CD4-positive, CD25-positive, alpha-beta regulatory T cell (primary cell): ENCODE measurements at regions not wholly inside any gene's neighbourhood (a gene's known extent, or its start where the extent isn't known, plus 50 kb on each side); places are given as distances from the start of the nearest gene placed in this dataset.
"Not testable (repeated sequence)": the region's sequence is repeated elsewhere in the genome, so short reads cannot be mapped to it uniquely, and the experiment has no call there.

Experiments used
- ATAC-seq, 2 donors: fragments of 150-1000 bp; cut with Tn5 transposase; one replicate each; pipeline ENCODE4 v1.10.0; 2021; ENCODE audit warnings: low read depth in 2 of 2, moderate number of reproducible peaks in 2 of 2, moderate library complexity in 1 of 2
- DNase-seq, 3 donors: peaks; one replicate each; pipeline versions ENCODE4 v3.0.0 to v3.0.0-alpha.2; 2012 to 2022; ENCODE audit warnings: mixed read lengths in 1 of 3
- H3K27ac ChIP-seq: one replicate; pipeline ENCODE4 v1.7.0; 2013; ENCODE audit warnings: mild to moderate bottlenecking, low read length; ENCODE audit not compliant: insufficient read depth, poor library complexity, severe bottlenecking
- H3K27me3 ChIP-seq: one replicate; pipeline ENCODE4 v1.7.0; 2013; ENCODE audit warnings: low read length; ENCODE audit not compliant: control insufficient read depth, insufficient read depth
- H3K36me3 ChIP-seq: one replicate; pipeline ENCODE4 v1.7.0; 2013; ENCODE audit warnings: mild to moderate bottlenecking, low read length, moderate library complexity; ENCODE audit not compliant: control insufficient read depth, insufficient read depth
- H3K4me1 ChIP-seq: 2 replicates; pipeline ENCODE4 v1.7.0; 2013; ENCODE audit warnings: mild to moderate bottlenecking, low read length; ENCODE audit not compliant: insufficient read depth, control insufficient read depth, poor library complexity, severe bottlenecking
- H3K4me3 ChIP-seq: one replicate; pipeline ENCODE4 v1.7.0; 2013; ENCODE audit warnings: low read depth, mild to moderate bottlenecking, low read length, moderate library complexity
- H3K9me3 ChIP-seq, 2 experiments: 1 replicate in 1 of 2; 2 replicates in 1 of 2; pipeline ENCODE4 v1.7.0; 2013; ENCODE audit warnings: low read length in 2 of 2, mild to moderate bottlenecking in 1 of 2, moderate library complexity in 1 of 2; ENCODE audit not compliant: control insufficient read depth in 2 of 2
- H3K27ac Mint-ChIP-seq, 3 donors: one replicate each; pipeline ENCODE4 v1.8.0; 2020 to 2022; ENCODE audit warnings: mild to moderate bottlenecking in 3 of 3, mixed read lengths in 3 of 3, moderate library complexity in 2 of 3
- H3K27me3 Mint-ChIP-seq: one replicate; pipeline ENCODE4 v1.8.0; 2022; ENCODE audit warnings: mild to moderate bottlenecking, mixed read lengths
- H3K36me3 Mint-ChIP-seq: one replicate; pipeline ENCODE4 v1.8.0; 2020; ENCODE audit warnings: mixed read lengths
- H3K4me1 Mint-ChIP-seq, 4 donors: one replicate each; pipeline ENCODE4 v1.8.0; 2020 to 2022; ENCODE audit warnings: mixed read lengths in 4 of 4, mild to moderate bottlenecking in 1 of 4
- H3K4me3 Mint-ChIP-seq, 4 donors: one replicate each; pipeline ENCODE4 v1.8.0; 2020 to 2022; ENCODE audit warnings: mild to moderate bottlenecking in 4 of 4, mixed read lengths in 4 of 4, moderate library complexity in 3 of 4
- H3K9me3 Mint-ChIP-seq, 7 donors: one replicate each; pipeline ENCODE4 v1.8.0; 2020 to 2022; ENCODE audit warnings: mixed read lengths in 7 of 7, mild to moderate bottlenecking in 3 of 7, moderate library complexity in 2 of 7

DNA sequence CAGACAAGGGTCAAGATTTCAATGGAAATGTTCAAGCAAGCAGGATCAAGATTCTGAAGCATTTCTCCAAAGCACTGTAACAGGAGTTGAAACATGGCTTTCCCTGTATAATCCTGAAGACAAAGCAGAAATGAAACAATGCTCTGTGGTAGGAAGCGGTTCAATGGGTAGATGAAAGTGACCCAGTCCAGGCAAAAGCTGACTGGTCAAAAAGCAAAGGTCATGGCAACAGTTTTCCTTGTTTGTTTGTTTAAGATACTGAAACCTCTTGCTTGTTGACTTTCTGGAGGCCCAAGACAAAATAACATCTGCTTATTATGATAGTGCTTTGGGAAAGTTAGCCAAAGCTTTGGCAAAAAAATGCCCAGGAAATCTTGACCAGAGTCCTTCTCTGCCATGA lies 1343.9 kb upstream of the PCDH9 start:
- Histone ChIP-seq H3K27ac (no peak overlapping the region), H3K36me3 (no peaks in the 10 kb centered on the region), H3K4me1 (no peaks in the 10 kb centered on the region), H3K4me3 (no peak overlapping the region), H3K9me3 (peaks cover 0 to 2% of the 10 kb centered on the region in 2 experiments), H3K27me3 (no peaks in the 10 kb centered on the region)
- Mint-ChIP-seq H3K4me1 (no peaks in the 10 kb centered on the region), H3K27me3 (no peaks in the 10 kb centered on the region), H3K27ac (no peak overlapping the region), H3K4me3 (no peak overlapping the region), H3K9me3 (peaks cover 0 to 27% (median 10%) of the 10 kb centered on the region in 7 donors), H3K36me3 (no peaks in the 10 kb centered on the region)
- ATAC-seq (no peak), DNase-seq (no peak)

DNA sequence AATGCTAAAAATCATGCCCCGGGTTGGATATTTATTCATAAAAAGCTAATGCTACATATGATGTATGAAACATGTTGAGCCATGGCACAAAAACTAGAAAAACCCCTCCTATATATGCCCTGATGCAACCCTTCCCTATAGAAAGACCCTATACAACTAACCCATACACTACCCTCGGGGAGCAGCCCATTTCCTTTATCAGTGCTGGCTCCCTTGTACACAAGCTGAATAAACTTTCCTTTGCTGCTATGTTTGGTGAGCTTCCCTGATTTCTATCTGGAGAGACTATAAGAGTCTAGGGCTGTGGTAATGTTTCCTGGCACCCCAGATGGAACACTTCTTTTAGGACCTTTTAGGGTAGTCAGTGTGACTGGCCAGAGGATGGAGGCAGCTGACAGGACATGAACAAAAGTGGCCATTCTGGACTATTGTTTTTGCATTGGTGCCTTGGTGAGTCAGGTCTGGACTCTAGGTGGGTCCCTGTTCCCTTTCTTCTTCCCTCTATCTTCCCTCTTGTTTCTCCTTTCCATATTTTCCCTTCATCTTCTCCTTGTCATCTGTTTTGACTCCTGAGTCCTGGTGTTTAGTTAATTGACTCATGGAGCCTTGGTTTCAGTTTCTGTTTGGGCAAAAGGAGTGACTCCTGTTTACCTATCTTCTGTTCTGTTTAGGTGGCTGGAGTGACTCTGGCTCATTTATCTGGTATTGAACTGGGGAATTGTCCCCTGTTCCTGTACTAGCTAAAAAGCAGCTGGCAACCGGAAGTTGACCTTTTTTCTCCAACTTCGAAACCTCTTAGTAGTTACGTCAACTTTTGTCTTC lies 1321.8 kb upstream of the PCDH9 start:
- no peaks in the 10 kb centered on the region for H3K4me1 Mint-ChIP-seq

DNA sequence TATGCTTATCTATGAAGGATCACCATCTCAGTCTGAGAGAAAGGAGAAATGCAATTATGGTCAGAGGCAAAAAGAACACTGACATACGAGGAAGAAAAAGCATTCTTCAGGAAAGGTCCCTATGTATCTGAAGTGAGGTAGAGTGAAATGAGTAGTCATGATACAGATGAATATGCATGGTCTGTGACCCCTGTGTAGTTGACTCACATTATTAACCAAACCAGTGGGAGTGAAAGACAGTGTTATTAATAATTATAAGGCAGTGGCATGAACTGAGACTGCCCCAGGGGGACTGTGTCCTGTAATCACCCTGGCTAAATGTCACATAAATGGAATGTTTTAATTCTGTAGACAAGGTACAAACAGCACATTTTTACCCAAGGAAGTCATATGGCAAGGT lies 1320.2 kb upstream of the PCDH9 start:
- no peaks in the 10 kb centered on the region for H3K36me3 Mint-ChIP-seq
- H3K9me3 Mint-ChIP-seq, result peaks cover 6 to 16% (median 11%) of the 10 kb centered on the region in 7 donors
- no peaks in the 10 kb centered on the region for H3K27me3 Mint-ChIP-seq
- Histone ChIP-seq H3K4me1 (no peaks in the 10 kb centered on the region), H3K27ac (no peak overlapping the region), H3K4me3 (no peak overlapping the region), H3K27me3 (no peaks in the 10 kb centered on the region), H3K9me3 (peaks cover 8 to 26% of the 10 kb centered on the region in 2 experiments), H3K36me3 (no peaks in the 10 kb centered on the region)
- no peak overlapping the region for H3K4me3 Mint-ChIP-seq
- no peak overlapping the region for H3K27ac Mint-ChIP-seq
- ATAC-seq (no peak), DNase-seq (no peak)
- no peaks in the 10 kb centered on the region for H3K4me1 Mint-ChIP-seq

More for the DNA sequence above, 1321.8 kb upstream of the PCDH9 start:
- H3K4me3 Mint-ChIP-seq, result no peak overlapping the region
- ATAC-seq (no peak), DNase-seq (no peak)
- H3K9me3 Mint-ChIP-seq, result peaks cover 5 to 16% (median 11%) of the 10 kb centered on the region in 7 donors
- H3K4me1 ChIP-seq, result no peaks in the 10 kb centered on the region
- H3K27ac ChIP-seq, result no peak overlapping the region
- H3K36me3 ChIP-seq, result no peaks in the 10 kb centered on the region
- no peak overlapping the region for H3K27ac Mint-ChIP-seq
- H3K27me3 ChIP-seq, result no peaks in the 10 kb centered on the region
- no peaks in the 10 kb centered on the region for H3K36me3 Mint-ChIP-seq
- no peak overlapping the region for H3K4me3 ChIP-seq
- peaks cover 8 to 26% of the 10 kb centered on the region in 2 experiments for H3K9me3 ChIP-seq
- H3K27me3 Mint-ChIP-seq, result no peaks in the 10 kb centered on the region

DNA sequence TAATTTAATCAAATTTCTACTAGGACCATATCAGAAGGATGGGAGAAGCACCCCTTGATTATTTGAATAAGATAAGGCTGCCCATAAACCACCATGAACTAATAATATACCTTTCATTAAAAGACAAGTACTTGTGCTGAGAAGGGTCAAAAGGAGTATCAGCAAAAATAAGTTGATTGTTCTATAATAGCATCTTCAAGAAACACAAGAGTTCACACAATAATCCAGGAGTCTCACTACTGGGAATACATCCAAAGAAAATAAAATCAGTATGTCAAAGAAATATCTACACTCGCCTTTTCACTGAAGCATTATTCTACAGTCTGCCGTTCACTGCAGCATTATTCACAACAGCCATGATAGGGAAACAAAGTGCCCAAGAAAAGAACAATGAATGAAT lies 1310.1 kb upstream of the PCDH9 start:
- Mint-ChIP-seq H3K36me3 (no peaks in the 10 kb centered on the region), H3K4me3 (no peak overlapping the region), H3K9me3 (peaks cover 0 to 9% (median 1%) of the 10 kb centered on the region in 7 donors), H3K27ac (no peak overlapping the region), H3K4me1 (no peaks in the 10 kb centered on the region), H3K27me3 (no peaks in the 10 kb centered on the region)
- H3K4me1 ChIP-seq, result no peaks in the 10 kb centered on the region
- H3K36me3 ChIP-seq, result no peaks in the 10 kb centered on the region
- ATAC-seq, result no peak
- H3K4me3 ChIP-seq, result no peak overlapping the region
- no peaks in the 10 kb centered on the region for H3K27me3 ChIP-seq
- H3K9me3 ChIP-seq, result no peaks in the 10 kb centered on the region
- no peak overlapping the region for H3K27ac ChIP-seq
- no peak for DNase-seq

DNA sequence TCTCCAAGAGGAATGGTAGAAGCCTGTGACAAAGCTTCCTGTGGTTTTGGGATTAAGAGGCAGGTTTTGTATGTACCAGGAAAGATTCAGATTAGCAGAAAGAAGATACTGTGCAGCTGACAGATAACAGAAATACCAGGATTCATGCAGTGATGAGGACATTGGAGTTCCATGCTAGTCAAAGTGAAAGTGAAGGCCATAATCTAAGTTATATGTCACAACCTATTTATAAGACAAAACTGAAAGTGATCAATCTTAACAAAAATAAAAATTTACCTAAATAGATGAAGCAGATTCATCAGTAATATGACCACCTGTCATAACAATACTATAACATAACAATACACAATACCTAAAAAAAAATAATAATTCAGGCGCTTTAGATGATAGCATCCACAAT lies 1305.2 kb upstream of the PCDH9 start:
- no peak for DNase-seq
- H3K27me3 Mint-ChIP-seq, result no peaks in the 10 kb centered on the region
- H3K4me3 Mint-ChIP-seq, result no peak overlapping the region
- Histone ChIP-seq H3K36me3 (no peaks in the 10 kb centered on the region), H3K4me1 (no peaks in the 10 kb centered on the region), H3K9me3 (peaks cover 0 to 4% of the 10 kb centered on the region in 2 experiments), H3K27ac (no peak overlapping the region), H3K4me3 (no peak overlapping the region), H3K27me3 (no peaks in the 10 kb centered on the region)
- H3K36me3 Mint-ChIP-seq, result no peaks in the 10 kb centered on the region
- H3K27ac Mint-ChIP-seq, result no peak overlapping the region
- peaks cover 0 to 27% (median 8%) of the 10 kb centered on the region in 7 donors for H3K9me3 Mint-ChIP-seq
- no peak for ATAC-seq
- H3K4me1 Mint-ChIP-seq, result no peaks in the 10 kb centered on the region

DNA sequence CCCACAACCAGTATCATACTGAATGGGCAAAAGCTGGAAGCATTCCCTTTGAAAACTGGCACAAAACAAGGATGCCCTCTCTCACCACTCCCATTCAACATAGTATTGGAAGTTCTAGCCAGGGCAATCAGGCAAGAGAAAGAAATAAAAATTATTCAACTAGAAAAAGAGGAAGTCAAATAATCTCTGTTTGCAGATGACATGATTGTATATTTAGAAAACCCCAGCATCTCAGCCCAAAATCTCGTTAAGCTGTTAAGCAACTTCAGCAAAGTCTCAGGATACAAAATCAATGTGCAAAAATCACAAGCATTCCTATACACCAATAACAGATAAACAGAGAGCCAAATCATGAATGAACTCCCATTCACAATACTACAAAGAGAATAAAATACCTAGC lies 1297.0 kb upstream of the PCDH9 start:
- H3K4me3 Mint-ChIP-seq, H3K36me3 ChIP-seq, H3K4me3 ChIP-seq, DNase-seq, H3K9me3 ChIP-seq, H3K4me1 ChIP-seq, H3K36me3 Mint-ChIP-seq, H3K27ac Mint-ChIP-seq, H3K4me1 Mint-ChIP-seq, H3K27me3 ChIP-seq, ATAC-seq, H3K27ac ChIP-seq, H3K27me3 Mint-ChIP-seq: not testable (repeated sequence)
- peaks cover 0 to 56% (median 13%) of the 10 kb centered on the region in 7 donors for H3K9me3 Mint-ChIP-seq

DNA sequence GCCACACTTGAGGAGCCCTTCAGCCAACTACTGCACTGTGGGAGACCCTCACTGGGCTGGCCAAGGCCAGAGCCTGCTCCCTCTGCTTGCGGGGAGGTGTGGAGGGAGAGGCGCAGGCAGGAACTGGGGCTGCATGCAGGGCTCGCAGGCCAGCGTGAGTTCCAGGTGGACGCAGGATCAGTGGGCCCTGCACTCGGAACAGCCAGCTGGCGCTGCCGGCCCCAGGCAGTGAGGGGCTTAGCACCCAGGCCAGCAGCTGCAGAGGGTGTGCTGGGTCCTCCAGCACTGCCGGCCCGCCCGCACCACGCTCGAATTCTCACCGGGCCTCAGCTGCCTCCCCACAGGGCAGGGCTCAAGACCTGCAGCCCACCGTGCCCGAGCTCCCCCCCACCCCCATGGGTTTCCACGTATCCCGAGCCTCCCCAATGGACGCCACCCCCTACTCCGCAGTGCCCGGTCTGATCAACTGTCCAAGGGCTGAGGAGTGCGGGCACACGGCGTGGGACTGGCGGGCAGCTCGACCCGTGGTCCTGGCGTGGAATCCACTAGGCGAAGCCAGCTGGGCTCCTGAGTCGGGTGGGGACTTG lies 1293.8 kb upstream of the PCDH9 start:
- H3K27ac ChIP-seq, result no peak overlapping the region
- no peak for DNase-seq

DNA sequence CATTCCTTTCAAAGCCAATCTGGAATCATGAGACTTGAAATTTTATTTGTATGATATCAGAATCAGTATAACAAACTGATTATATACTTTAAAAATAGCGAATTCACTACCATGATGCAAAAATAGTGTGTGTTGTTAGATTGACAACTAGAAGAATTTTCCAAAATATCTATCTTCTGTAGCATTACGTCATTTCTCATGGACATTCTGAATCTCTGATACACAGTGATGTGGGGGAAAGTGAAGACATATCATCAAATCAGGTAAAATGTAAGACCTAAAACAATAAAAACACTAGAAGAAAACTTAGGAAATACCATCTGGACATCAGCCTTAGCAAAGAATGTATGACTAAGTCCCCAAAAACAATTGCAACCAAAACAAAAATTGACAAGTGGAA lies 1292.0 kb upstream of the PCDH9 start:
- Mint-ChIP-seq H3K4me1 (no peaks in the 10 kb centered on the region), H3K27ac (no peak overlapping the region), H3K4me3 (no peak overlapping the region), H3K36me3 (no peaks in the 10 kb centered on the region), H3K9me3 (peaks cover 0 to 42% (median 14%) of the 10 kb centered on the region in 7 donors), H3K27me3 (no peaks in the 10 kb centered on the region)
- DNase-seq (no peak), ATAC-seq (no peak)
- H3K27ac ChIP-seq, result no peak overlapping the region
- no peaks in the 10 kb centered on the region for H3K27me3 ChIP-seq
- H3K36me3 ChIP-seq, result no peaks in the 10 kb centered on the region
- no peak overlapping the region for H3K4me3 ChIP-seq
- H3K4me1 ChIP-seq, result no peaks in the 10 kb centered on the region
- H3K9me3 ChIP-seq, result peaks cover 0 to 6% of the 10 kb centered on the region in 2 experiments

More for the DNA sequence above, 1293.8 kb upstream of the PCDH9 start:
- no peak for ATAC-seq
- Mint-ChIP-seq H3K27me3 (no peaks in the 10 kb centered on the region), H3K9me3 (peaks cover 0 to 58% (median 16%) of the 10 kb centered on the region in 7 donors), H3K36me3 (no peaks in the 10 kb centered on the region), H3K27ac (no peak overlapping the region), H3K4me1 (no peaks in the 10 kb centered on the region), H3K4me3 (no peak overlapping the region)
- no peaks in the 10 kb centered on the region for H3K27me3 ChIP-seq
- peaks cover 0 to 4% of the 10 kb centered on the region in 2 experiments for H3K9me3 ChIP-seq
- H3K4me3 ChIP-seq, result no peak overlapping the region
- H3K4me1 ChIP-seq, result no peaks in the 10 kb centered on the region
- no peaks in the 10 kb centered on the region for H3K36me3 ChIP-seq
